H1 (cell line): ENCODE measurements at regions not wholly inside any gene's neighbourhood (a gene's known extent, or its start where the extent isn't known, plus 50 kb on each side); places are given as distances from the start of the nearest gene placed in this dataset.

Experiments
- CTCF ChIA-PET: fragments of 300-600 bp; sonication (Branson Sonifier 250); formaldehyde crosslinking; loops from one replicate; lab custom pipeline; 2021; ENCODE audit not compliant: partially characterized antibody; lab: Charles Lee
- POLR2A ChIA-PET: fragments of 300-600 bp; sonication (Branson Sonifier 250); formaldehyde crosslinking; loops from one replicate; lab custom pipeline; 2021; ENCODE audit warnings: inconsistent platforms; ENCODE audit not compliant: partially characterized antibody; lab: Charles Lee
- DNase-seq, 2 experiments: peaks; one replicate each; pipeline versions ENCODE4 v3.0.0 to v3.0.0-alpha.2; 2010 to 2022; ENCODE audit warnings: low spot score in 2 of 2, low read depth in 1 of 2, mixed read lengths in 1 of 2
- FAIRE-seq: peaks from 2 replicates; lab custom pipeline; 2011; peaks lifted over from hg19 to GRCh38; lab: Jason Lieb, UNC
- H2AFZ ChIP-seq: 2 replicates; pipeline ENCODE4 v1.8.1; 2012; ENCODE audit warnings: low read length, inconsistent platforms
- H2AK5ac ChIP-seq: 2 replicates; pipeline ENCODE4 v1.6.1; 2013; ENCODE audit warnings: low read depth, low read length
- H2BK120ac ChIP-seq: replicated peaks from 2 replicates; pipeline ENCODE3; 2013; ENCODE audit warnings: low read depth, low read length, inconsistent platforms
- H2BK12ac ChIP-seq: 2 replicates; pipeline ENCODE4 v1.6.1; 2013; ENCODE audit warnings: low read depth, low read length
- H2BK15ac ChIP-seq: 2 replicates; pipeline ENCODE4 v1.6.1; 2013; ENCODE audit warnings: low read length
- H2BK20ac ChIP-seq: 2 replicates; pipeline ENCODE4 v1.6.1; 2013; ENCODE audit warnings: low read length
- H2BK5ac ChIP-seq: 2 replicates; pipeline ENCODE4 v1.6.1; 2013; ENCODE audit warnings: low read depth, low read length
- H3K14ac ChIP-seq: 2 replicates; pipeline ENCODE4 v1.6.1; 2013; ENCODE audit warnings: inconsistent platforms; ENCODE audit not compliant: insufficient read length
- H3K18ac ChIP-seq: 2 replicates; pipeline ENCODE4 v1.6.1; 2013; ENCODE audit warnings: low read length; ENCODE audit errors: extremely low read depth
- H3K23ac ChIP-seq: 2 replicates; pipeline ENCODE4 v1.6.1; 2013; ENCODE audit warnings: inconsistent platforms; ENCODE audit not compliant: insufficient read length
- H3K23me2 ChIP-seq: 2 replicates; pipeline ENCODE4 v1.6.1; 2013; ENCODE audit warnings: low read depth, low read length
- H3K27ac ChIP-seq: 2 replicates; pipeline ENCODE4 v1.6.1; 2011; ENCODE audit warnings: low read depth, low read length, inconsistent platforms
- H3K27me3 ChIP-seq, 4 experiments: replicated peaks in 1 of 4; 1 replicate in 1 of 4; 2 replicates in 3 of 4; pipeline versions ENCODE4 v1.6.1 to v1.8.1; 2011 to 2013; ENCODE audit warnings: low read length in 3 of 4, mild to moderate bottlenecking in 3 of 4, inconsistent platforms in 2 of 4, mixed read lengths in 2 of 4, moderate library complexity in 1 of 4; ENCODE audit not compliant: control insufficient read depth in 3 of 4, insufficient read depth in 3 of 4; ENCODE audit errors: extremely low read depth in 1 of 4
- H3K36me3 ChIP-seq, 4 experiments: 2 replicates each; pipeline versions ENCODE4 v1.6.1 to v1.8.1; 2011 to 2013; ENCODE audit warnings: mild to moderate bottlenecking in 4 of 4, low read length in 3 of 4, moderate library complexity in 2 of 4, control low read depth in 1 of 4, inconsistent platforms in 1 of 4; ENCODE audit not compliant: insufficient read depth in 4 of 4, control insufficient read depth in 2 of 4
- H3K4ac ChIP-seq: replicated peaks from 2 replicates; pipeline ENCODE3; 2013; ENCODE audit warnings: low read length, low read depth, mixed read lengths, inconsistent platforms; ENCODE audit not compliant: insufficient read length
- H3K4me1 ChIP-seq, 4 experiments: replicated peaks in 1 of 4; 1 replicate in 1 of 4; 2 replicates in 3 of 4; pipeline versions ENCODE4 v1.6.1 to v1.8.1; 2011 to 2013; ENCODE audit warnings: low read length in 3 of 4, inconsistent platforms in 2 of 4, mixed read lengths in 1 of 4; ENCODE audit not compliant: insufficient read depth in 4 of 4, control insufficient read depth in 3 of 4
- H3K4me2 ChIP-seq, 2 experiments: 2 replicates each; pipeline versions ENCODE4 v1.6.1 to v1.8.1; 2011 to 2013; ENCODE audit warnings: low read depth in 2 of 2, low read length in 2 of 2, control low read depth in 1 of 2, inconsistent platforms in 1 of 2, mild to moderate bottlenecking in 1 of 2; ENCODE audit not compliant: insufficient read depth in 1 of 2
- H3K4me3 ChIP-seq, 4 experiments: fragments of 200-600, 300-600 bp in 1 of 4; sonication (generic), shearing (Covaris generic), sonication (Bioruptor Twin) in 1 of 4; 2 replicates each; pipeline versions ENCODE4 v1.5.1 to v1.8.1; 2011 to 2016; ENCODE audit warnings: low read length in 4 of 4, low read depth in 3 of 4, control low read depth in 2 of 4, inconsistent platforms in 2 of 4, mild to moderate bottlenecking in 2 of 4, mixed read lengths in 1 of 4, moderate library complexity in 1 of 4; ENCODE audit not compliant: insufficient read depth in 2 of 4; ENCODE audit errors: extremely low read depth in 1 of 4
- H3K56ac ChIP-seq: replicated peaks from 2 replicates; pipeline ENCODE3; 2013; ENCODE audit warnings: low read depth, mild to moderate bottlenecking, mixed read lengths, low read length, inconsistent platforms; ENCODE audit not compliant: insufficient read length
- H3K79me1 ChIP-seq: 2 replicates; pipeline ENCODE4 v1.6.1; 2013; ENCODE audit warnings: low read depth, low read length, control low read depth
- H3K79me2 ChIP-seq, 2 experiments: 2 replicates each; pipeline versions ENCODE4 v1.6.1 to v1.8.1; 2012 to 2013; ENCODE audit warnings: low read length in 2 of 2, mild to moderate bottlenecking in 2 of 2, inconsistent platforms in 1 of 2; ENCODE audit not compliant: insufficient read depth in 2 of 2, control insufficient read depth in 1 of 2
- H3K9ac ChIP-seq, 4 experiments: replicated peaks in 1 of 4; 1 replicate in 1 of 4; 2 replicates in 3 of 4; pipeline versions ENCODE4 v1.6.1 to v1.8.1; 2011 to 2013; ENCODE audit warnings: low read depth in 3 of 4, low read length in 3 of 4, control low read depth in 2 of 4, mild to moderate bottlenecking in 2 of 4, moderate library complexity in 2 of 4, inconsistent platforms in 1 of 4; ENCODE audit errors: extremely low read depth in 1 of 4
- H3K9me3 ChIP-seq, 2 experiments: 2 replicates each; pipeline versions ENCODE4 v1.6.1 to v1.8.1; 2012 to 2013; ENCODE audit warnings: mild to moderate bottlenecking in 2 of 2, moderate library complexity in 2 of 2, control low read depth in 1 of 2, inconsistent platforms in 1 of 2, low read depth in 1 of 2, low read length in 1 of 2, mixed read lengths in 1 of 2; ENCODE audit not compliant: insufficient read depth in 2 of 2
- H4K20me1 ChIP-seq, 2 experiments: replicated peaks in 1 of 2; 2 replicates each; pipeline versions ENCODE3 to v1.8.1; 2011 to 2013; ENCODE audit warnings: inconsistent platforms in 2 of 2, low read length in 2 of 2, mild to moderate bottlenecking in 1 of 2; ENCODE audit not compliant: insufficient read depth in 2 of 2, control insufficient read depth in 1 of 2
- H4K5ac ChIP-seq: 2 replicates; pipeline ENCODE4 v1.6.1; 2013; ENCODE audit warnings: low read length, low read depth, mixed read lengths, inconsistent platforms; ENCODE audit not compliant: insufficient read length
- H4K8ac ChIP-seq: 2 replicates; pipeline ENCODE4 v1.8.0; 2013; ENCODE audit warnings: mild to moderate bottlenecking, moderate library complexity, low read length, inconsistent platforms; ENCODE audit not compliant: insufficient read depth; ENCODE audit errors: extremely low read depth
- H4K91ac ChIP-seq: replicated peaks from 2 replicates; pipeline ENCODE3; 2013; ENCODE audit warnings: low read length, mixed read lengths, inconsistent platforms; ENCODE audit not compliant: insufficient read length
- CEBPB ChIP-seq: IDR thresholded peaks from 2 replicates; pipeline ENCODE4 v1.6.1; 2012; ENCODE audit warnings: low read depth, low read length
- EZH2 ChIP-seq: fragments of 200-600 bp; sonication (generic); IDR thresholded peaks from 2 replicates; pipeline ENCODE4 v1.7.1; 2012; ENCODE audit warnings: low read depth, mild to moderate bottlenecking, moderate library complexity, low read length, inconsistent platforms; ENCODE audit not compliant: severe bottlenecking
- RXRA ChIP-seq: IDR thresholded peaks from 2 replicates; pipeline ENCODE4 v1.6.1; 2011; ENCODE audit warnings: low read depth, mild to moderate bottlenecking, low read length, moderate library complexity; ENCODE audit not compliant: insufficient read depth
- SRF ChIP-seq: IDR thresholded peaks from 2 replicates; pipeline ENCODE4 v1.6.1; 2011; ENCODE audit warnings: mild to moderate bottlenecking, low read depth, low read length, moderate library complexity
- ZNF274 ChIP-seq: IDR thresholded peaks from 2 replicates; pipeline ENCODE4 v1.7.0; 2012; ENCODE audit warnings: low read length, borderline replicate concordance; ENCODE audit errors: extremely low read depth
- WGBS, 2 experiments: shearing (Covaris generic) in 1 of 2; methylation state at CpG; one replicate each; pipeline versions ENCODE4 v1.1.6 to v1.1.7; 2013 to 2015; ENCODE audit warnings: low lambda C conversion rate in 2 of 2, mixed read lengths in 2 of 2, inconsistent platforms in 1 of 2, low coverage in 1 of 2, missing lambda C conversion rate in 1 of 2; ENCODE audit not compliant: insufficient replicate concordance in 2 of 2, insufficient coverage in 1 of 2, insufficient read length in 1 of 2; ENCODE audit errors: extremely low coverage in 1 of 2, missing lambda C conversion rate in 1 of 2; 5-methylcytosine and 5-hydroxymethylcytosine counted together

DNA sequence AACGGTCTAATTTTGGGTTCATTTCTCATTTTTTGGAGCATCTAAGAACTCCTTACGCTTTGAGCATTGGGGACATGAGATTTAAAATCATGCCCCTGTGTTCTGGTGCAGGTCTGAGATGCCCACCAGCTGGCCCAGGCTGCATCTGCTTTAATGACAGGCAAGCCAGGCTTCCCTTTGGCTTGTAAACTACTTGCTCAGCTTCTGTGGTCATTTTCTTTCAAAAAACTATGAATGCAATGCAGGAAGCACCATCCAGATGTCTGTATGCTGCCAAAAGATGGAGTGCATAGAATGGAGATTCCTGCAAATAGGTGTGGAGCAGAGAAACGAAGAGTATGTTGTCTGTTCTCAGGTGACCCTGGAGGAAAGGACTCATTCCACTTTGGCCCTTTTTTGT, 399.9 kb upstream of the ADAMTSL1 start:
- Histone ChIP-seq H2BK12ac (no peak overlapping the region), H3K23ac (no peak overlapping the region), H4K91ac (no peak overlapping the region), H2BK15ac (no peak overlapping the region), H3K18ac (no peak overlapping the region), H3K79me2 (no peaks in the 10 kb centered on the region), H3K4ac (no peak overlapping the region), H2AK5ac (no peak overlapping the region), H3K9ac (no peak overlapping the region), H3K9me3 (no peaks in the 10 kb centered on the region), H3K4me1 (no peaks in the 10 kb centered on the region), H3K27me3 (no peaks in the 10 kb centered on the region), H3K4me2 (no peak overlapping the region; a peak in 1 of 4 replicates), H3K56ac (no peak overlapping the region), H2AFZ (no peak overlapping the region), H3K27ac (no peak overlapping the region), H2BK120ac (no peak overlapping the region), H3K23me2 (no peaks in the 10 kb centered on the region), H3K79me1 (no peaks in the 10 kb centered on the region), H4K8ac (no peak overlapping the region), H2BK5ac (no peak overlapping the region), H2BK20ac (no peak overlapping the region), H4K5ac (no peak overlapping the region), H4K20me1 (no peaks in the 10 kb centered on the region), H3K4me3 (no peak overlapping the region), H3K14ac (no peak overlapping the region), H3K36me3 (no peaks in the 10 kb centered on the region)
- ChIA-PET CTCF (interaction anchor here (1.1 to 2.6 kb wide), 2 partner anchors 13 to 133 kb away, joined by 3 to 15 read pairs; no protein-coding TSS in a partner anchor), POLR2A (no interaction called here)
- 69% methylated on average over 3 of the region's 3 CpGs; no CpG with 5 or more reads in 1 of the 2 experiments for WGBS, 2 experiments
- TF ChIP-seq RXRA (no peak), ZNF274 (no peak), SRF (no peak), CEBPB (no peak), EZH2 (no peak)
- DNase-seq: no peak
- no peak for FAIRE-seq
